Transverse colon (tissue), 3 donors: ENCODE measurements at regions not wholly inside any gene's neighbourhood (a gene's known extent, or its start where the extent isn't known, plus 50 kb on each side); places are given as distances from the start of the nearest gene placed in this dataset.

Experiments
- EP300 ChIP-seq: sonication (generic); formaldehyde crosslinking; IDR thresholded peaks from one replicate; pipeline ENCODE4 v1.6.1; 2017; ENCODE audit warnings: antibody characterized with exemption, low read depth
- TF ChIP-seq, protein P1 (sequence below), 5 experiments: fragments of 200-600 bp in 3 of 5; fragments of 450-650 bp in 2 of 5; sonication (generic) in 3 of 5; IDR thresholded peaks; 1 replicate in 2 of 5; 2 replicates in 3 of 5; pipeline ENCODE4 v1.5.1; 2016 to 2017; ENCODE audit warnings: antibody characterized with exemption in 5 of 5, inconsistent platforms in 3 of 5, mild to moderate bottlenecking in 2 of 5, moderate library complexity in 1 of 5

DNA sequence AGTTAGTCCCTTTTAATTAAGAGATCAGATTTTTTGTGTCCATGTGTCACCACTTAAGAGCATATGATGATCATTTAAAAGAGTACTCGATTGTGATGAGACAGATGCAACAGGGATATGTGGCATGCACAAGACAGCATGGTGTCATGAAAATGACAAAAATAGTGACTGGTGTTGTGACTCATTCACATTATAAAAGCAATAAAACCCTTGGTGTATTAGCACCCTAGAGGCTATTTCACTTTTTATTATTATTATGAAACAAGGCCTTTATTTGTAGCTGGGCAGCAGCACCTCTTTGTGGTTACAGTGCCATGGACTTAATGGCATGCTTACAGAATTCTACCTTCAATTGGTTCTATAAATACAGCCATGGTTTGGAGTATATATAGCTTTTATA is 1296.0 kb upstream of the ZEB2 start:
- TF ChIP-seq, protein P1, sequence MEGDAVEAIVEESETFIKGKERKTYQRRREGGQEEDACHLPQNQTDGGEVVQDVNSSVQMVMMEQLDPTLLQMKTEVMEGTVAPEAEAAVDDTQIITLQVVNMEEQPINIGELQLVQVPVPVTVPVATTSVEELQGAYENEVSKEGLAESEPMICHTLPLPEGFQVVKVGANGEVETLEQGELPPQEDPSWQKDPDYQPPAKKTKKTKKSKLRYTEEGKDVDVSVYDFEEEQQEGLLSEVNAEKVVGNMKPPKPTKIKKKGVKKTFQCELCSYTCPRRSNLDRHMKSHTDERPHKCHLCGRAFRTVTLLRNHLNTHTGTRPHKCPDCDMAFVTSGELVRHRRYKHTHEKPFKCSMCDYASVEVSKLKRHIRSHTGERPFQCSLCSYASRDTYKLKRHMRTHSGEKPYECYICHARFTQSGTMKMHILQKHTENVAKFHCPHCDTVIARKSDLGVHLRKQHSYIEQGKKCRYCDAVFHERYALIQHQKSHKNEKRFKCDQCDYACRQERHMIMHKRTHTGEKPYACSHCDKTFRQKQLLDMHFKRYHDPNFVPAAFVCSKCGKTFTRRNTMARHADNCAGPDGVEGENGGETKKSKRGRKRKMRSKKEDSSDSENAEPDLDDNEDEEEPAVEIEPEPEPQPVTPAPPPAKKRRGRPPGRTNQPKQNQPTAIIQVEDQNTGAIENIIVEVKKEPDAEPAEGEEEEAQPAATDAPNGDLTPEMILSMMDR (IDR thresholded peaks at IDR 0.05): no peak
- no peak for TF ChIP-seq EP300
